HL-60 (cell line): ENCODE measurements at regions not wholly inside any gene's neighbourhood (a gene's known extent, or its start where the extent isn't known, plus 50 kb on each side); places are given as distances from the start of the nearest gene placed in this dataset.

Experiments
- DNase-seq, 2 experiments: peaks; one replicate each; pipeline ENCODE4 v3.0.0-alpha.2; 2010 to 2020; ENCODE audit warnings: low read depth in 1 of 2, low spot score in 1 of 2
- H3K27ac ChIP-seq: fragments of 250-450 bp; sonication (Bioruptor Pico); replicated peaks from 2 replicates; pipeline ENCODE4 v1.5.1; 2020; ENCODE audit warnings: mild to moderate bottlenecking, moderate library complexity
- H3K27me3 ChIP-seq: fragments of 250-450 bp; sonication (Bioruptor Pico); 2 replicates; pipeline ENCODE4 v1.5.1; 2021; ENCODE audit warnings: mild to moderate bottlenecking, moderate library complexity; ENCODE audit not compliant: insufficient read depth, poor library complexity, severe bottlenecking
- H3K4me3 ChIP-seq: replicated peaks from 2 replicates; pipeline ENCODE4 v1.5.1; 2011; ENCODE audit warnings: mild to moderate bottlenecking, control low read depth, low read length; ENCODE audit not compliant: insufficient read depth
- CTCF ChIP-seq: IDR thresholded peaks from one replicate; pipeline ENCODE4 v1.5.1; 2011; ENCODE audit warnings: low read length, control low read depth, inconsistent platforms; ENCODE audit not compliant: insufficient read depth
- GABPA ChIP-seq: IDR thresholded peaks from 2 replicates; pipeline ENCODE4 v1.6.1; 2012; ENCODE audit warnings: low read depth
- POLR2AphosphoS5 ChIP-seq: IDR thresholded peaks from 2 replicates; pipeline ENCODE4 v1.6.1; 2012; ENCODE audit warnings: low read depth
- REST ChIP-seq: IDR thresholded peaks from 2 replicates; pipeline ENCODE4 v1.6.1; 2012; ENCODE audit warnings: low read depth; ENCODE audit not compliant: insufficient replicate concordance
- SPI1 ChIP-seq: IDR thresholded peaks from 2 replicates; pipeline ENCODE4 v1.6.1; 2012; ENCODE audit warnings: low read depth, mild to moderate bottlenecking, borderline replicate concordance

GRCh38 chr16:87131996-87132345, 185.2 kb downstream of the C16orf95 start:
- DNase-seq, result no peak
- Histone ChIP-seq H3K27ac (no peak overlapping the region), H3K4me3 (no peak overlapping the region), H3K27me3 (no peaks in the 10 kb centered on the region)
- TF ChIP-seq GABPA (no peak), SPI1 (no peak), CTCF (no peak)

- DNase-seq, result no peak
- TF ChIP-seq GABPA (no peak), POLR2AphosphoS5 (no peak), SPI1 (no peak), REST (no peak), CTCF (no peak)
- H3K4me3 ChIP-seq, result no peak overlapping the region
- H3K27me3 ChIP-seq, result no peaks in the 10 kb centered on the region
- no peak overlapping the region for H3K27ac ChIP-seq
Observed at GRCh38 chr16:87132361-87133014, 184.7 kb downstream of the C16orf95 start.

GRCh38 chr16:87133112-87133850, 183.9 kb downstream of the C16orf95 start:
- DNase-seq, result no peak
- no peak overlapping the region for H3K27ac ChIP-seq
- no peak for TF ChIP-seq CTCF
- TF ChIP-seq POLR2AphosphoS5, result no peak
- no peak for TF ChIP-seq SPI1
- no peak for TF ChIP-seq REST
- TF ChIP-seq GABPA, result no peak
- no peaks in the 10 kb centered on the region for H3K27me3 ChIP-seq
- no peak overlapping the region for H3K4me3 ChIP-seq
